IMR-90 (cell line): ENCODE measurements at regions not wholly inside any gene's neighbourhood (a gene's known extent, or its start where the extent isn't known, plus 50 kb on each side); places are given as distances from the start of the nearest gene placed in this dataset.

Source experiments
- ATAC-seq: fragments of 200-7000 bp; cut with Tn5 transposase; 2 replicates; pipeline ENCODE4 v1.9.1; 2020; ENCODE audit warnings: low read depth, mild to moderate bottlenecking, moderate library complexity
- BruUV-seq: library from RNA; stranded (reverse); fragments of 400-500 nt; replicated peaks from 2 replicates; lab custom pipeline; 2021; lab: Mats Ljungman, UMichigan
- CTCF ChIA-PET: fragments of 300-600 bp; formaldehyde crosslinking; extraction: SDS; loops from one replicate; lab custom pipeline; 2021; ENCODE audit warnings: antibody characterized with exemption; lab: Yijun Ruan, JAX
- POLR2A ChIA-PET: fragments of 300-600 bp; sonication (Branson Sonifier 250); formaldehyde crosslinking; loops from one replicate; lab custom pipeline; 2022; ENCODE audit warnings: antibody characterized with exemption; ENCODE audit not compliant: unreplicated experiment; lab: Charles Lee
- DNase-seq: peaks from one replicate; pipeline ENCODE4 v3.0.0; 2013
- H2AFZ ChIP-seq: replicated peaks from 2 replicates; pipeline ENCODE3; 2013; ENCODE audit warnings: low read length, mild to moderate bottlenecking; ENCODE audit not compliant: poor library complexity
- H2AK5ac ChIP-seq: 2 replicates; pipeline ENCODE4 v1.6.1; 2013; ENCODE audit warnings: low read depth, low read length, inconsistent platforms
- H2AK9ac ChIP-seq: replicated peaks from 2 replicates; pipeline ENCODE3; 2013; ENCODE audit warnings: mild to moderate bottlenecking, low read depth, low read length, moderate library complexity; ENCODE audit not compliant: poor library complexity
- H2BK120ac ChIP-seq: 2 replicates; pipeline ENCODE4 v1.6.1; 2013; ENCODE audit warnings: low read depth, low read length, inconsistent platforms
- H2BK15ac ChIP-seq: 3 replicates; pipeline ENCODE4 v1.6.1; 2013; ENCODE audit warnings: low read depth, low read length, inconsistent platforms
- H2BK20ac ChIP-seq: 2 replicates; pipeline ENCODE4 v1.6.1; 2013; ENCODE audit warnings: low read depth, mild to moderate bottlenecking, inconsistent platforms, low read length, moderate library complexity
- H2BK5ac ChIP-seq: 2 replicates; pipeline ENCODE4 v1.6.1; 2013; ENCODE audit warnings: mild to moderate bottlenecking, low read depth, low read length, inconsistent platforms; ENCODE audit not compliant: poor library complexity, severe bottlenecking
- H3K14ac ChIP-seq: replicated peaks from 2 replicates; pipeline ENCODE4 v1.6.1; 2013; ENCODE audit warnings: low read depth, low read length, inconsistent platforms
- H3K18ac ChIP-seq: 2 replicates; pipeline ENCODE4 v1.6.1; 2013; ENCODE audit warnings: low read depth, low read length, control low read depth
- H3K23ac ChIP-seq: 2 replicates; pipeline ENCODE4 v1.6.1; 2013; ENCODE audit warnings: low read depth, low read length, inconsistent platforms
- H3K27ac ChIP-seq: 2 replicates; pipeline ENCODE4 v1.5.1; 2013; ENCODE audit warnings: mild to moderate bottlenecking, control low read depth, low read length; ENCODE audit not compliant: insufficient read depth
- H3K27me3 ChIP-seq: 2 replicates; pipeline ENCODE4 v1.6.1; 2013; ENCODE audit warnings: low read length; ENCODE audit not compliant: control insufficient read depth, insufficient read depth
- H3K36me3 ChIP-seq: 2 replicates; pipeline ENCODE4 v1.6.1; 2013; ENCODE audit warnings: low read length, mixed read lengths; ENCODE audit not compliant: control insufficient read depth, insufficient read depth
- H3K4ac ChIP-seq: 2 replicates; pipeline ENCODE4 v1.6.1; 2013; ENCODE audit warnings: low read depth, low read length, inconsistent platforms
- H3K4me1 ChIP-seq: 2 replicates; pipeline ENCODE4 v1.6.1; 2013; ENCODE audit warnings: low read length, mixed read lengths; ENCODE audit not compliant: control insufficient read depth, insufficient read depth
- H3K4me2 ChIP-seq: 2 replicates; pipeline ENCODE4 v1.6.1; 2013; ENCODE audit warnings: low read depth, mild to moderate bottlenecking, control low read depth, low read length, moderate library complexity
- H3K4me3 ChIP-seq: 2 replicates; pipeline ENCODE4 v1.5.1; 2013; ENCODE audit warnings: low read depth, mild to moderate bottlenecking, control low read depth, low read length, moderate library complexity; ENCODE audit not compliant: insufficient read depth
- H3K56ac ChIP-seq: 2 replicates; pipeline ENCODE4 v1.6.1; 2013; ENCODE audit warnings: low read length, inconsistent platforms; ENCODE audit not compliant: insufficient read depth; ENCODE audit errors: extremely low read depth
- H3K79me1 ChIP-seq, 2 experiments: 2 replicates each; pipeline ENCODE4 v1.6.1; 2013; ENCODE audit warnings: low read length in 2 of 2, inconsistent platforms in 1 of 2, low read depth in 1 of 2
- H3K9ac ChIP-seq: 2 replicates; pipeline ENCODE4 v1.6.1; 2013; ENCODE audit warnings: low read depth, low read length, control low read depth
- H3K9me1 ChIP-seq: 2 replicates; pipeline ENCODE4 v1.6.1; 2013; ENCODE audit warnings: low read length, inconsistent platforms; ENCODE audit not compliant: insufficient read depth
- H3K9me3 ChIP-seq: 2 replicates; pipeline ENCODE4 v1.6.1; 2013; ENCODE audit warnings: low read length; ENCODE audit not compliant: control insufficient read depth, insufficient read depth
- H4K20me1 ChIP-seq: 2 replicates; pipeline ENCODE4 v1.6.1; 2013; ENCODE audit warnings: low read length, inconsistent platforms; ENCODE audit not compliant: insufficient read depth
- H4K5ac ChIP-seq: 2 replicates; pipeline ENCODE4 v1.6.1; 2013; ENCODE audit warnings: mild to moderate bottlenecking, low read depth, low read length, control low read depth
- H4K8ac ChIP-seq, 2 experiments: 2 replicates each; pipeline ENCODE4 v1.6.1; 2013; ENCODE audit warnings: low read depth in 2 of 2, low read length in 2 of 2, control low read depth in 1 of 2, inconsistent platforms in 1 of 2
- H4K91ac ChIP-seq: 2 replicates; pipeline ENCODE4 v1.6.1; 2013; ENCODE audit warnings: low read depth, low read length, inconsistent platforms; ENCODE audit not compliant: insufficient read depth
- BHLHE40 ChIP-seq: fragments of 150-350 bp; IDR thresholded peaks from 2 replicates; pipeline ENCODE4 v1.6.1; 2016; ENCODE audit warnings: mild to moderate bottlenecking, low read depth, low read length
- CEBPB ChIP-seq: IDR thresholded peaks from 2 replicates; pipeline ENCODE4 v1.6.1; 2012; ENCODE audit warnings: low read depth, low read length, improper control_type of control experiment
- CHD1 ChIP-seq: IDR thresholded peaks from 2 replicates; pipeline ENCODE4 v1.6.1; 2012; ENCODE audit warnings: low read depth, low read length, improper control_type of control experiment
- FOS ChIP-seq: fragments of 150-350 bp; IDR thresholded peaks from 2 replicates; pipeline ENCODE4 v1.6.1; 2016; ENCODE audit warnings: low read depth, low read length
- MAFK ChIP-seq: IDR thresholded peaks from 2 replicates; pipeline ENCODE4 v1.6.1; 2012; ENCODE audit warnings: low read depth, low read length, improper control_type of control experiment
- MAZ ChIP-seq: IDR thresholded peaks from 2 replicates; pipeline ENCODE4 v1.6.1; 2012; ENCODE audit warnings: low read depth, mild to moderate bottlenecking, low read length, improper control_type of control experiment, moderate library complexity, borderline replicate concordance
- MXI1 ChIP-seq: IDR thresholded peaks from 2 replicates; pipeline ENCODE4 v1.6.1; 2012; ENCODE audit warnings: low read depth, mild to moderate bottlenecking, low read length, moderate library complexity, borderline replicate concordance
- NFE2L2 ChIP-seq: fragments of 150-350 bp; IDR thresholded peaks from 2 replicates; pipeline ENCODE4 v1.6.1; 2016; ENCODE audit warnings: low read depth, mild to moderate bottlenecking, low read length
- POLR2A ChIP-seq: IDR thresholded peaks from 2 replicates; pipeline ENCODE4 v1.6.1; 2012; ENCODE audit warnings: mild to moderate bottlenecking, low read depth, low read length
- RAD21 ChIP-seq: IDR thresholded peaks from 2 replicates; pipeline ENCODE4 v1.6.1; 2012; ENCODE audit warnings: low read length, improper control_type of control experiment
- RCOR1 ChIP-seq: IDR thresholded peaks from 2 replicates; pipeline ENCODE4 v1.6.1; 2012; ENCODE audit warnings: mild to moderate bottlenecking, low read length, improper control_type of control experiment; ENCODE audit not compliant: insufficient replicate concordance
- RFX5 ChIP-seq: IDR thresholded peaks from 2 replicates; pipeline ENCODE4 v1.8.0; 2012; ENCODE audit warnings: low read depth, mild to moderate bottlenecking, low read length, moderate library complexity
- SMC3 ChIP-seq: fragments of 150-350 bp; IDR thresholded peaks from 2 replicates; pipeline ENCODE4 v1.6.1; 2016; ENCODE audit warnings: low read depth, mild to moderate bottlenecking, antibody characterized with exemption, low read length, moderate library complexity
- USF2 ChIP-seq: fragments of 150-350 bp; IDR thresholded peaks from 2 replicates; pipeline ENCODE4 v1.6.1; 2017; ENCODE audit warnings: mild to moderate bottlenecking, antibody characterized with exemption, low read length, low read depth
- WGBS, 2 experiments: methylation state at CpG; one replicate each; pipeline versions ENCODE4 v1.1.5 to v1.1.7; 2013; ENCODE audit warnings: missing lambda C conversion rate in 2 of 2; ENCODE audit not compliant: insufficient read length in 1 of 2; ENCODE audit errors: extremely low coverage in 2 of 2; 5-methylcytosine and 5-hydroxymethylcytosine counted together
- dilution Hi-C: fragments of 300-500 bp; cut with HindIII; formaldehyde crosslinking; loops from one replicate; pipeline ENCODE4 v1.14.3; 2018; ENCODE audit warnings: low sequenced_read_pairs; ENCODE audit not compliant: unreplicated experiment
- in situ Hi-C: fragments of 300-500 bp; cut with MboI; formaldehyde crosslinking; loops from 3 replicates; pipeline ENCODE4 v1.14.3; 2019; ENCODE audit warnings: low sequenced_read_pairs, inconsistent platforms, mixed read lengths
- intact Hi-C: fragments of 100-400 bp; cut with micrococcal nuclease; formaldehyde crosslinking; loops from 2 replicates; pipeline ENCODE4 v1.10.0; 2022
- TF ChIP-seq, protein P1 (sequence below): fragments of 150-350 bp; IDR thresholded peaks from 2 replicates; pipeline ENCODE4 v1.6.1; 2016; ENCODE audit warnings: low read depth, mild to moderate bottlenecking, low read length, moderate library complexity, borderline replicate concordance
- TF ChIP-seq, protein P2 (sequence below): conservative IDR thresholded peaks from 2 replicates; pipeline ENCODE4 v1.5.1; 2012; ENCODE audit warnings: mild to moderate bottlenecking, low read depth, low read length, improper control_type of control experiment

DNA sequence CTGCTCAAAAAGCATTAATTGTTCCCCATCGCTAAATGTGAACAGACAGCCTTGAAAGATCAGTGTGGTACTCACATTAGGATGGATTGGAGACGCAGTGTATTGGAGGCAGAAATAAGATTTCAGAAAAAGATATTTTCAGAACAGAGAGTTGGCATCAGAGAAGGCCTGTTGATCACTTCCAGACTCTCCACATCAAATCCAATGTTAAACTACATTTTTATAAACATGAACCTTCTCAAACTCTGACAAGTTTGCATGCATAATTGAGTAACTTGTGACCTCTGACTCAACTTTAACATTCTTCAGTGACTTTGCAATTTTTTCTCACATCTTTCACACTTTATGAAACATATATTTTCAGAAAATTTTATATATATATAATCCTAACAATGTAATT, 919.6 kb upstream of the SEMA6A start:
- Histone ChIP-seq H4K8ac (no peak overlapping the region), H2AFZ (no peak overlapping the region), H3K56ac (no peak overlapping the region), H3K4me2 (no peak overlapping the region), H3K4me1 (no peaks in the 10 kb centered on the region), H4K5ac (no peak overlapping the region), H2BK15ac (no peak overlapping the region), H4K20me1 (no peaks in the 10 kb centered on the region), H3K23ac (no peak overlapping the region), H3K27ac (no peak overlapping the region), H2AK9ac (no peak overlapping the region), H3K4me3 (no peak overlapping the region), H2BK120ac (no peak overlapping the region), H3K4ac (no peak overlapping the region), H4K91ac (no peak overlapping the region), H3K9ac (no peak overlapping the region), H3K27me3 (no peaks in the 10 kb centered on the region), H3K36me3 (no peaks in the 10 kb centered on the region), H3K9me3 (no peaks in the 10 kb centered on the region), H3K79me1 (no peaks in the 10 kb centered on the region), H2BK5ac (no peak overlapping the region), H3K14ac (no peak overlapping the region), H2BK20ac (no peak overlapping the region), H3K9me1 (no peaks in the 10 kb centered on the region), H2AK5ac (no peak overlapping the region), H3K18ac (no peak overlapping the region)
- dilution Hi-C loops: no loop called here
- POLR2A ChIA-PET: no interaction called here
- CTCF ChIA-PET: interaction anchor here (0.7 kb wide), 1 partner anchor 295 kb away, joined by 3 read pairs; no protein-coding TSS in a partner anchor
- no CpG with 5 or more reads among the region's 2 CpGs for WGBS, 2 experiments
- BruUV-seq: no TSS peak
- intact Hi-C loops: no loop called here
- DNase-seq (no peak), ATAC-seq (no peak)
- TF ChIP-seq MAZ (no peak), NFE2L2 (no peak), RFX5 (no peak), POLR2A (no peak), BHLHE40 (no peak), USF2 (no peak), CEBPB (no peak), RAD21 (no peak), MAFK (no peak), CHD1 (no peak), SMC3 (no peak), MXI1 (no peak), FOS (no peak), RCOR1 (no peak)
- TF ChIP-seq, protein P1, sequence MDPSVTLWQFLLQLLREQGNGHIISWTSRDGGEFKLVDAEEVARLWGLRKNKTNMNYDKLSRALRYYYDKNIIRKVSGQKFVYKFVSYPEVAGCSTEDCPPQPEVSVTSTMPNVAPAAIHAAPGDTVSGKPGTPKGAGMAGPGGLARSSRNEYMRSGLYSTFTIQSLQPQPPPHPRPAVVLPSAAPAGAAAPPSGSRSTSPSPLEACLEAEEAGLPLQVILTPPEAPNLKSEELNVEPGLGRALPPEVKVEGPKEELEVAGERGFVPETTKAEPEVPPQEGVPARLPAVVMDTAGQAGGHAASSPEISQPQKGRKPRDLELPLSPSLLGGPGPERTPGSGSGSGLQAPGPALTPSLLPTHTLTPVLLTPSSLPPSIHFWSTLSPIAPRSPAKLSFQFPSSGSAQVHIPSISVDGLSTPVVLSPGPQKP: no peak
- TF ChIP-seq, protein P2, sequence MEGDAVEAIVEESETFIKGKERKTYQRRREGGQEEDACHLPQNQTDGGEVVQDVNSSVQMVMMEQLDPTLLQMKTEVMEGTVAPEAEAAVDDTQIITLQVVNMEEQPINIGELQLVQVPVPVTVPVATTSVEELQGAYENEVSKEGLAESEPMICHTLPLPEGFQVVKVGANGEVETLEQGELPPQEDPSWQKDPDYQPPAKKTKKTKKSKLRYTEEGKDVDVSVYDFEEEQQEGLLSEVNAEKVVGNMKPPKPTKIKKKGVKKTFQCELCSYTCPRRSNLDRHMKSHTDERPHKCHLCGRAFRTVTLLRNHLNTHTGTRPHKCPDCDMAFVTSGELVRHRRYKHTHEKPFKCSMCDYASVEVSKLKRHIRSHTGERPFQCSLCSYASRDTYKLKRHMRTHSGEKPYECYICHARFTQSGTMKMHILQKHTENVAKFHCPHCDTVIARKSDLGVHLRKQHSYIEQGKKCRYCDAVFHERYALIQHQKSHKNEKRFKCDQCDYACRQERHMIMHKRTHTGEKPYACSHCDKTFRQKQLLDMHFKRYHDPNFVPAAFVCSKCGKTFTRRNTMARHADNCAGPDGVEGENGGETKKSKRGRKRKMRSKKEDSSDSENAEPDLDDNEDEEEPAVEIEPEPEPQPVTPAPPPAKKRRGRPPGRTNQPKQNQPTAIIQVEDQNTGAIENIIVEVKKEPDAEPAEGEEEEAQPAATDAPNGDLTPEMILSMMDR: no peak
- in situ Hi-C loops: no loop called here
